ENCODE measurements at regions not wholly inside any gene's neighbourhood (a gene's known extent, or its start where the extent isn't known, plus 50 kb on each side); places are given as distances from the start of the nearest gene placed in this dataset.
"Not testable (repeated sequence)": the region's sequence is repeated elsewhere in the genome, so short reads cannot be mapped to it uniquely, and the experiment has no call there.

- in situ Hi-C loops (cut with HindIII; ENCODE audit: low sequenced_read_pairs) = no loop called here
These were observed 1631.9 kb upstream of the CDH6 start for GRCh38 chr5:29561564-29561963.

GRCh38 chr5:29550523-29550922 is 1643.0 kb upstream of the CDH6 start:
- in situ Hi-C loops (cut with HindIII; ENCODE audit: low sequenced_read_pairs) = no loop called here
- DNase-seq (ENCODE audit: low spot score) = no peak

More at GRCh38 chr5:29561564-29561963, 1631.9 kb upstream of the CDH6 start:
- DNase-seq (ENCODE audit: low spot score) = no peak

- DNase-seq (ENCODE audit: low spot score) = no peak
- in situ Hi-C loops (cut with HindIII; ENCODE audit: low sequenced_read_pairs) = no loop called here
These were observed 1645.2 kb upstream of the CDH6 start for GRCh38 chr5:29548262-29548661.

- in situ Hi-C loops (cut with HindIII; ENCODE audit: low sequenced_read_pairs) = no loop called here
- no peak for DNase-seq (ENCODE audit: low spot score)
These were observed 1646.1 kb upstream of the CDH6 start for GRCh38 chr5:29547236-29547865.

- in situ Hi-C loops (cut with HindIII; ENCODE audit: low sequenced_read_pairs) = no loop called here
- DNase-seq (ENCODE audit: low spot score) = no peak
These were observed 1650.0 kb upstream of the CDH6 start for GRCh38 chr5:29543501-29543900.

- no peak for DNase-seq (ENCODE audit: low spot score)
- in situ Hi-C loops (cut with HindIII; ENCODE audit: low sequenced_read_pairs) = no loop called here
These were observed 1669.3 kb upstream of the CDH6 start for GRCh38 chr5:29524227-29524626.

GRCh38 chr5:29518176-29518575 is 1675.3 kb upstream of the CDH6 start:
- peak; percentile 23 for DNase-seq (ENCODE audit: low spot score)
- in situ Hi-C loops (cut with HindIII; ENCODE audit: low sequenced_read_pairs) = no loop called here

- DNase-seq (ENCODE audit: low spot score) = no peak
- in situ Hi-C loops (cut with HindIII; ENCODE audit: low sequenced_read_pairs) = no loop called here
These were observed 1677.3 kb upstream of the CDH6 start for GRCh38 chr5:29516224-29516623.

GRCh38 chr5:29508131-29508530 is 1685.4 kb upstream of the CDH6 start:
- DNase-seq (ENCODE audit: low spot score) = no peak
- in situ Hi-C loops (cut with HindIII; ENCODE audit: low sequenced_read_pairs) = no loop called here

GRCh38 chr5:29504411-29504810 is 1689.1 kb upstream of the CDH6 start:
- in situ Hi-C loops (cut with HindIII; ENCODE audit: low sequenced_read_pairs) = no loop called here
- DNase-seq (ENCODE audit: low spot score) = no peak

- no peak for DNase-seq (ENCODE audit: low spot score)
- in situ Hi-C loops (cut with HindIII; ENCODE audit: low sequenced_read_pairs) = no loop called here
These were observed 1694.6 kb upstream of the CDH6 start for GRCh38 chr5:29498860-29499259.

GRCh38 chr5:29498412-29498811 is 1695.1 kb upstream of the CDH6 start:
- DNase-seq (ENCODE audit: low spot score) = no peak
- in situ Hi-C loops (cut with HindIII; ENCODE audit: low sequenced_read_pairs) = no loop called here

- in situ Hi-C loops (cut with HindIII; ENCODE audit: low sequenced_read_pairs) = no loop called here
These were observed 1708.2 kb upstream of the CDH6 start for GRCh38 chr5:29485333-29485732.

GRCh38 chr5:29469581-29469980 is 1723.9 kb upstream of the CDH6 start:
- DNase-seq (ENCODE audit: low spot score) = no peak
- in situ Hi-C loops (cut with HindIII; ENCODE audit: low sequenced_read_pairs) = no loop called here

More at GRCh38 chr5:29485333-29485732, 1708.2 kb upstream of the CDH6 start:
- no peak for DNase-seq (ENCODE audit: low spot score)

- no peak for DNase-seq (ENCODE audit: low spot score)
- in situ Hi-C loops (cut with HindIII; ENCODE audit: low sequenced_read_pairs) = no loop called here
These were observed 1731.2 kb upstream of the CDH6 start for GRCh38 chr5:29462241-29462640.

GRCh38 chr5:29460971-29461559 is 1732.4 kb upstream of the CDH6 start:
- DNase-seq (ENCODE audit: low spot score) = no peak
- in situ Hi-C loops (cut with HindIII; ENCODE audit: low sequenced_read_pairs) = no loop called here

GRCh38 chr5:29451004-29451403 is 1742.5 kb upstream of the CDH6 start:
- DNase-seq (ENCODE audit: low spot score); in situ Hi-C loops (cut with HindIII; ENCODE audit: low sequenced_read_pairs): not testable (repeated sequence)

- in situ Hi-C loops (cut with HindIII; ENCODE audit: low sequenced_read_pairs) = no loop called here
- no peak for DNase-seq (ENCODE audit: low spot score)
These were observed 1778.8 kb upstream of the CDH6 start for GRCh38 chr5:29414681-29415080.

- DNase-seq (ENCODE audit: low spot score) = no peak
- in situ Hi-C loops (cut with HindIII; ENCODE audit: low sequenced_read_pairs) = no loop called here
These were observed 1780.5 kb upstream of the CDH6 start for GRCh38 chr5:29412979-29413378.

GRCh38 chr5:29402270-29402669 is 1791.2 kb upstream of the CDH6 start:
- no peak for DNase-seq (ENCODE audit: low spot score)
- in situ Hi-C loops (cut with HindIII; ENCODE audit: low sequenced_read_pairs) = no loop called here

GRCh38 chr5:29389993-29390392 is 1803.5 kb upstream of the CDH6 start:
- DNase-seq (ENCODE audit: low spot score) = no peak
- in situ Hi-C loops (cut with HindIII; ENCODE audit: low sequenced_read_pairs) = no loop called here

All from G401 (cell line).